ENCODE measurements at regions not wholly inside any gene's neighbourhood (a gene's known extent, or its start where the extent isn't known, plus 50 kb on each side); places are given as distances from the start of the nearest gene placed in this dataset.
A peak's percentile ranks its signal among the peaks of the same experiment; 100 is the strongest.

DNA sequence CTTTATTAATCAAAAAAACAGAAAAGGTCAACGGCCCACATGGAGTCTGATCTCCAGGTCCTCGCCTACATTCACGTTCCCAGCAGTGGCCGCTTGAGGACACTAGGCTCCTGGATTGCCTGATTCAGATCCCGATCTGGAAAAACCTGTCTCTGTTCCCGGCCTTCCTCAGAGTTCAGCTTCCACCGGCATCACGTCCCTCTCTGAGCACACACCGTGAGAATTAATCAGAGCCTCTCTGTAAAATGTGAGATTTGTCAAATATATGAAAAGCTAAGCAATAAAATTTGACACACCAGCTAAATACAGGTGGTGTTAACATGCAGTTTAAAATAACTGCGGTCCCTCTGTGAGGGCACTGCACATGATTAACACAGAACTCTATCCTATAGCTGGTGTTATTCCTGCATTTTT, 122.8 kb upstream of the COL21A1 start:
- no peak overlapping the region for H3K27ac Mint-ChIP-seq
- DNase-seq (ENCODE audit: low spot score, unreplicated experiment): peak; percentile 19
- H3K36me3 Mint-ChIP-seq (ENCODE audit: insufficient read depth): no peaks in the 10 kb centered on the region
- no peaks in the 10 kb centered on the region for H3K27me3 Mint-ChIP-seq
- TF ChIP-seq, protein P1, sequence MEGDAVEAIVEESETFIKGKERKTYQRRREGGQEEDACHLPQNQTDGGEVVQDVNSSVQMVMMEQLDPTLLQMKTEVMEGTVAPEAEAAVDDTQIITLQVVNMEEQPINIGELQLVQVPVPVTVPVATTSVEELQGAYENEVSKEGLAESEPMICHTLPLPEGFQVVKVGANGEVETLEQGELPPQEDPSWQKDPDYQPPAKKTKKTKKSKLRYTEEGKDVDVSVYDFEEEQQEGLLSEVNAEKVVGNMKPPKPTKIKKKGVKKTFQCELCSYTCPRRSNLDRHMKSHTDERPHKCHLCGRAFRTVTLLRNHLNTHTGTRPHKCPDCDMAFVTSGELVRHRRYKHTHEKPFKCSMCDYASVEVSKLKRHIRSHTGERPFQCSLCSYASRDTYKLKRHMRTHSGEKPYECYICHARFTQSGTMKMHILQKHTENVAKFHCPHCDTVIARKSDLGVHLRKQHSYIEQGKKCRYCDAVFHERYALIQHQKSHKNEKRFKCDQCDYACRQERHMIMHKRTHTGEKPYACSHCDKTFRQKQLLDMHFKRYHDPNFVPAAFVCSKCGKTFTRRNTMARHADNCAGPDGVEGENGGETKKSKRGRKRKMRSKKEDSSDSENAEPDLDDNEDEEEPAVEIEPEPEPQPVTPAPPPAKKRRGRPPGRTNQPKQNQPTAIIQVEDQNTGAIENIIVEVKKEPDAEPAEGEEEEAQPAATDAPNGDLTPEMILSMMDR (IDR thresholded peaks at IDR 0.05; ENCODE audit: unreplicated experiment): peak; percentile 66
- no peaks in the 10 kb centered on the region for H3K9me3 Mint-ChIP-seq (ENCODE audit: low read depth)
- no peak overlapping the region for H3K4me3 Mint-ChIP-seq (ENCODE audit: low read depth)
- peaks cover 32% of the 10 kb centered on the region for H3K4me1 Mint-ChIP-seq (ENCODE audit: low read depth)

DNA sequence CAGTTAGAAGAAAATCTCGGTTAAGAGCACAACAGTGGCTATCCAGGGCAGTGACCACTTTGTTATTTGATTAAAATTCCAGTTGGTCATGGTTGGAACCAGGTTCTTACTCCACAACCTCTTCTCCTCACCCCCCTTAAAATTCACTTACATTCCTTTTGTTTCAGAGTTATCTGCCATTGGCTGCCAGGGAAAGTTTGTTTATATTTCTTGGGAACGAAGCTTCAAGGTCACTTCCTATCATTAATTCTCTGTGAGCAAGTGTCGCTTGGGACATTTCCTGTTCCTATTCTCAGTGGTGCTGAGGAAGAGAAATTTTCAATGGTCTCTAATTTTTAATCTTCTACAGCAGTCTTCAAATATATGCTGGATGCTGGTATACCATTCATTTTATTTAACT, 121.1 kb upstream of the COL21A1 start:
- no peak overlapping the region for H3K4me3 Mint-ChIP-seq (ENCODE audit: low read depth)
- no peak overlapping the region for H3K27ac Mint-ChIP-seq
- no peaks in the 10 kb centered on the region for H3K27me3 Mint-ChIP-seq
- H3K9me3 Mint-ChIP-seq (ENCODE audit: low read depth): no peaks in the 10 kb centered on the region
- H3K4me1 Mint-ChIP-seq (ENCODE audit: low read depth): peaks cover 43% of the 10 kb centered on the region
- no peaks in the 10 kb centered on the region for H3K36me3 Mint-ChIP-seq (ENCODE audit: insufficient read depth)
- no peak for DNase-seq (ENCODE audit: low spot score, unreplicated experiment)
- TF ChIP-seq, protein P1 (IDR thresholded peaks at IDR 0.05; ENCODE audit: unreplicated experiment): no peak

DNA sequence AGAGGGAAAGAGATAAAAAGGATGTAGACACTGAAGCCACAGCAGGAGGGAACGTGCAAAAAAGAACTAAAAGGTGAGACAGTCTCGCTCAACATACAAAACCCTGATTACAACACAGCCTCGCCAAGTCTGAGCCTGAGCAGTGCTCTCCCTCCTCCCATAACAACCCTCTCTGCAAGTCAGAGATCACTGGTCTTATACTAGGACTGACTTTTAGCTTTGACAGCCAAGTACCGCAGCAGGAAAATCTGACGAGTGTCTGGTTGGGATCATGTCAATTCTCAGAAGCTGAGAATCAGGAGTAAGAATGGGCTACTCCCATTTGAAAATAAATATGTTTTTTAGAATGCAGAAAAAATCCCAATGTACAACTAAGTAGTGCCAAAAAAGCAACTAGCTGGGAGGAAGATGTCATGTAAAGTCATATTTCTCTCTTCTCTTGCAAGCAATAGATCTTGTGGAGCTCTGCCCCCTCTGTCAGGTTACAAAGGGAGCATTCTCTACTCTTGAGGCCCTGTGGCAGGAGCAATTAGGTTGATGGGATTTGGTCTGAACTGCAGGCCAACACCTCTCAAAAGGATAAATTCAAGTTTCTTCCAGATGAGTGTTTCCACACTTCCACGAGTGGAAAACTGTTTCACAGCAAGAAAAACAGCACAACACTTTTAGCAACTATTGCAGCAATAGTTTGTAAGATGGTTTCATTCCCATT, 118.9 kb upstream of the COL21A1 start:
- Mint-ChIP-seq H3K9me3 (ENCODE audit: low read depth) (no peaks in the 10 kb centered on the region), H3K27me3 (no peaks in the 10 kb centered on the region), H3K36me3 (ENCODE audit: insufficient read depth) (no peaks in the 10 kb centered on the region), H3K27ac (no peak overlapping the region), H3K4me3 (ENCODE audit: low read depth) (no peak overlapping the region), H3K4me1 (ENCODE audit: low read depth) (peaks cover 34% of the 10 kb centered on the region)
- no peak for DNase-seq (ENCODE audit: low spot score, unreplicated experiment)
- TF ChIP-seq, protein P1 (IDR thresholded peaks at IDR 0.05; ENCODE audit: unreplicated experiment): no peak

DNA sequence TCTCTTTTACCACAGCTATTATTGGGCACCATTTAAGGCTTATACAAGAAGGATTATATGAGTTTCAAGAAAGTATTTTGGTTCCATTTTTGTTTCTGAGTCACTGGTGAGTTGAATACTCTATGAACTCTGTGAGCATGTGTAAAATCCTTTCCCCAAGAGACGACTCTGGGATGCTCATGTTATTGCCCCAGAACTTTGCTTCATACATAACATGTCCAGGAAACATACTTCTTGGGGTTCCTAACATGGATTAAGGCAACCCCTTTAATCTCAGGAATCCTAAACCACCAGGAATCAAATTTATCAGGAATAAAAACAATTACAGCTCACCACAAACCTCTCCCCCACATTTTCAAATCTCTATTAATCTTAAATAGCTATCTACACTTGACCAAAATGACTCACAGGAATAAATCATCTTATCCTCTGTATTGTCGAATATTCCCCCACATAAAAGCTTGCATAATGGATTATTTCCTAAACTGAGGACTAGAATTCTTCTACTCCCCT, 117.5 kb upstream of the COL21A1 start:
- H3K27me3 Mint-ChIP-seq: no peaks in the 10 kb centered on the region
- no peaks in the 10 kb centered on the region for H3K9me3 Mint-ChIP-seq (ENCODE audit: low read depth)
- no peaks in the 10 kb centered on the region for H3K36me3 Mint-ChIP-seq (ENCODE audit: insufficient read depth)
- DNase-seq (ENCODE audit: low spot score, unreplicated experiment): no peak
- no peak overlapping the region for H3K27ac Mint-ChIP-seq
- H3K4me1 Mint-ChIP-seq (ENCODE audit: low read depth): peaks cover 26% of the 10 kb centered on the region
- no peak overlapping the region for H3K4me3 Mint-ChIP-seq (ENCODE audit: low read depth)
- TF ChIP-seq, protein P1 (IDR thresholded peaks at IDR 0.05; ENCODE audit: unreplicated experiment): no peak

DNA sequence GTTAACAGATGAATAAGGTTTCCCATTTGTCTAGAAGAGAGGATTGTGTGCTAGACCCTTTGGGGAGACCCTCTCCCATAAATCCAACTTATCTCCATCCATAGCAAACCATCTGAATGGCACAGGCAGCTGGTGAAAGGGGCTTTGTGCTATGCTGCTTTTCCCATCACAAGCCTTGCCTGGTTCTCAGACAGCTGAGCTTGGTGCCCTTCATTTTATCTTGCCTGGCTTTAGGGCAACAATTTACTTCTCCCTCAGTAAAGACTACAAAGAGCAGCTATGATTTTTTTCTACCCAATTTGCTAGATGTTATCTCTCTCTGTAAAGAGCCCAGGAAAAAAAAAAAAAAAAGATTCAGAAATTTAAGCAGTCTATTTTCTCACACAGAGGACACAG, 117.0 kb upstream of the COL21A1 start:
- TF ChIP-seq, protein P1 (IDR thresholded peaks at IDR 0.05; ENCODE audit: unreplicated experiment): no peak
- H3K9me3 Mint-ChIP-seq (ENCODE audit: low read depth): no peaks in the 10 kb centered on the region
- peaks cover 26% of the 10 kb centered on the region for H3K4me1 Mint-ChIP-seq (ENCODE audit: low read depth)
- no peak overlapping the region for H3K27ac Mint-ChIP-seq
- H3K4me3 Mint-ChIP-seq (ENCODE audit: low read depth): no peak overlapping the region
- no peak for DNase-seq (ENCODE audit: low spot score, unreplicated experiment)
- H3K36me3 Mint-ChIP-seq (ENCODE audit: insufficient read depth): no peaks in the 10 kb centered on the region
- no peaks in the 10 kb centered on the region for H3K27me3 Mint-ChIP-seq
